AG04449 (cell line): ENCODE measurements at regions not wholly inside any gene's neighbourhood (a gene's known extent, or its start where the extent isn't known, plus 50 kb on each side); places are given as distances from the start of the nearest gene placed in this dataset.

Experiments used
- CTCF ChIA-PET: fragments of 350-600 bp; formaldehyde crosslinking; extraction: SDS; loops from one replicate; lab custom pipeline; 2021; ENCODE audit warnings: antibody characterized with exemption; lab: Yijun Ruan, JAX
- POLR2A ChIA-PET: fragments of 400-600, 350-600 bp; formaldehyde crosslinking; extraction: SDS; loops from one replicate; lab custom pipeline; 2020; ENCODE audit warnings: antibody characterized with exemption, inconsistent platforms; lab: Yijun Ruan, JAX
- DNase-seq: peaks from one replicate; pipeline ENCODE4 v3.0.0-alpha.2; 2010; ENCODE audit warnings: low read depth, low spot score
- H3K4me3 ChIP-seq: 2 replicates; pipeline ENCODE4 v1.5.1; 2011; ENCODE audit warnings: low read depth, mild to moderate bottlenecking, control low read depth, low read length
- TF ChIP-seq, protein P1 (sequence below): IDR thresholded peaks from one replicate; pipeline ENCODE4 v1.5.1; 2011; ENCODE audit warnings: mild to moderate bottlenecking, moderate library complexity, low read length, control low read depth, inconsistent platforms; ENCODE audit not compliant: insufficient read depth; ENCODE audit errors: missing control alignments

DNA sequence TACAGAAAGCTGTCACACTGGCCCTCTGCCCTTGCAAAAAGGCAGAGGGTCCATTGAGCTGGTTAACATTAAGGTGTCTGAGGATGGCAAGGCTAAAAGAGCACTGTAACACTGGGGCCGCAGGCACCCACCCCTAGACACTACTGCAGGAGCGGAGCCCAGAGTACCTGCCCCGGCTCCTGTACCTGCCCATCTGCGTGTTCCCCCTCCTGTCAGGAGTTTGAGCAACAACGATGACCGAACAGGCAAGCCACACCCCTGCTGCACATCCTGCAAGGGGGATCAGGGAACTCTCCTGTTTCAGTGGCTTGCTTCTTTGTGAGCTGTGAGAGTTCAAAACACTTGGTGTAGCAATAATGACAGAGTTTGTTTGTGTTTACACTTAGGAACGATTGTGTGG lies 117.4 kb upstream of the STARD13 start:
- CTCF ChIA-PET = no interaction called here
- no peak for DNase-seq
- no peak overlapping the region for H3K4me3 ChIP-seq
- POLR2A ChIA-PET = no interaction called here
- TF ChIP-seq, protein P1, sequence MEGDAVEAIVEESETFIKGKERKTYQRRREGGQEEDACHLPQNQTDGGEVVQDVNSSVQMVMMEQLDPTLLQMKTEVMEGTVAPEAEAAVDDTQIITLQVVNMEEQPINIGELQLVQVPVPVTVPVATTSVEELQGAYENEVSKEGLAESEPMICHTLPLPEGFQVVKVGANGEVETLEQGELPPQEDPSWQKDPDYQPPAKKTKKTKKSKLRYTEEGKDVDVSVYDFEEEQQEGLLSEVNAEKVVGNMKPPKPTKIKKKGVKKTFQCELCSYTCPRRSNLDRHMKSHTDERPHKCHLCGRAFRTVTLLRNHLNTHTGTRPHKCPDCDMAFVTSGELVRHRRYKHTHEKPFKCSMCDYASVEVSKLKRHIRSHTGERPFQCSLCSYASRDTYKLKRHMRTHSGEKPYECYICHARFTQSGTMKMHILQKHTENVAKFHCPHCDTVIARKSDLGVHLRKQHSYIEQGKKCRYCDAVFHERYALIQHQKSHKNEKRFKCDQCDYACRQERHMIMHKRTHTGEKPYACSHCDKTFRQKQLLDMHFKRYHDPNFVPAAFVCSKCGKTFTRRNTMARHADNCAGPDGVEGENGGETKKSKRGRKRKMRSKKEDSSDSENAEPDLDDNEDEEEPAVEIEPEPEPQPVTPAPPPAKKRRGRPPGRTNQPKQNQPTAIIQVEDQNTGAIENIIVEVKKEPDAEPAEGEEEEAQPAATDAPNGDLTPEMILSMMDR = no peak

DNA sequence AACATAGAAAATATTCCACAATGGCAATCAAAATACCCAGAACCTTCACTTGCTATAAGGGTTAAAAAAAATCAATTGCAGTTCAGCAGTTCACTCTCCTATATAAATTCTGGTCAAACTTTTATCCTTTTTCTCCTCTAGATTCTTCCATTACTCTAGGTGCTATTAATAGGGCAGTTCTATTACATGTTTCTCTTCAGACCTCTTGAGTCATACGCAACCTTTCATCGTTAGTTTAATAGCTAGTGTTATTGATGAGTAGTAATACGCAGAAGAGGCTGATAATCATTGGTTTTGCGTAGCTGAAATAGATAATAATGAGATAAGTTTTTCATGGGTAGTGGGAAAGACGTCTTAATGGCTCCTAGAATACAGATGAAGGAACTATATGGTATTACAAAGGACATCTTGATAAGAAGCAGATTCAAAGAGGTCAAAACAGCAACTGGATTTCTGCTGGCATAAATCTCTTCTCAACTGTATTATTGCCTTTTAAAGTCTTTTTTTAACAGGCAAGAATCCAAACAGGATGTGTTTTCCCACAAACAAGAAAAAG lies 118.3 kb upstream of the STARD13 start:
- no peak overlapping the region for H3K4me3 ChIP-seq
- ChIA-PET POLR2A (no interaction called here), CTCF (no interaction called here)
- no peak for DNase-seq
- TF ChIP-seq, protein P1 = no peak

DNA sequence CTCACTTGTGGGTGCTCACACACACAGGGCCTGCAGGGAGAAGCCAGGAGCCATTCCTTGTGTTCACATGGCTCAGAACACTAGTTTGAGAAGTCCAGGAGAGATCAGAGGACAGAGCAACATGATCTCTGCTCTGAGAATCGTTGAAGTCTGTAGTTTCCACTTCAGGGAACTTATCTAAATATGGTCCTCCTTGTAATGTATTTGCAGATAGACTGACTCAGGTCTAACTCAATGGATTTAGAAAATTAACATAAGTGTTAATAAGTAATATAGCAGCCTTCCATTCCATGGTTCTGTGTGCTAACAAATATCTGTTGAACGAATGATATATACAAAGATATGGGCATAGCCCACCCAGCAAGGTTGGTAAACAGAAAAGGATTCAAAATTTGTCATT lies 119.8 kb upstream of the STARD13 start:
- CTCF ChIA-PET = no interaction called here
- POLR2A ChIA-PET = no interaction called here
- H3K4me3 ChIP-seq = no peak overlapping the region
- DNase-seq = no peak
- TF ChIP-seq, protein P1 = no peak

DNA sequence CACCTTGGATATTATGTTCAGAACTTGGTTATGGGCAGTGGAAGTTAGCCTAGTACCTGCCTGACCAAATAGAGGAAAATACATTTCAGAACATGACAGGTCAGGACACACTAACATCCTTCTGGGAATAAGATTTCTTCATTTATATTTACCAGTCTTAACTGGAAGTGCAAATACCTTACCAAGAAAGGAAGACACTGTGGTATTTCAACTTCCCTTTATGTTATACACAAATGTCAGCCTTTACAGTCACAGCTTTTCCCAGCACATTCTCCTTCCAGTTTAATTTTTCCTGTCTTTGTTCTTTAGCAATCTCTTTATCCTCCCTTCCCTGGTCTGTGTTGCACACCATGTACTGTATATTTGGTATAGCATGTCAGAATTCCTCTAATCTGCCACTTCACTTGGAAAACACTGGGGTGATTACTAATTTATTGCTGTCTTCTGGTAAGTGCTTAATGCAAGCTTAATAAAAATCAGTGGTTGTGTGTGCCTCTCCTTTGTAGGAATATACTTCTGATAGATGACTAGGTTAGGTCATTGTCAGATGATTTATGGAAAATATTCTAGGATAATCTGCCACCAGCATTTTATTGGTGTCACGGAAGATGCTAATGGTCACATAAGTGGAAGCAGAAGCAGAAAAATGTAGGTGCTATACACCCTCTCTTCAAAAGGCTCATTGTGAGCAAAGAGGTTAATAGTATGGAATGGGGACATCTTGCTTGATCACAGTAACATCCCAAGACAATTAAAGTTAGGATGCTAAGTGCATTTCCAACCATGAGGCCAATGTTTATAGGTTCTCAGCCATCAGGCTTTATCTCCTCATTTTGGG lies 124.3 kb upstream of the STARD13 start:
- POLR2A ChIA-PET = no interaction called here
- no peak for DNase-seq
- no peak overlapping the region for H3K4me3 ChIP-seq
- CTCF ChIA-PET = interaction anchor here (1.5 kb wide), 1 partner anchor 12 kb away, joined by 3 read pairs; no protein-coding TSS in a partner anchor
- TF ChIP-seq, protein P1 = no peak

DNA sequence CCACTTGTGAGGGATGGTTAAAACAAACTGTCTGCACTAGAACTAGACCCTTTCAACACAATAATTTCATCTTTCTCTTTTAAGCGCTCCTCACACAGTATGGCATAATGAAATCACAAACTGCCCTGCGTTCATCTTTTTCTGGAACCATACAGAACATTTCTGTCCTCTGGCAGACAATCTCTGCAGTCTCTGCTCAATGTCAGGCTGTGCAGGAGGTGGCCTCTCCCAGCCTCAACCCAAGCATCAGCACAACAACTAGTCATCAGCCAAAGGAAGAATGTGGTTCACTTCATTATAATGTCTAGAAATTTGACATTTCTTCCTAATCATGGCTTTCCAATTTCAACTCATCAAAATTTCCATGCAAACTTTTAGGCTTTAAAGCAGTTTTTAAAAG lies 125.1 kb upstream of the STARD13 start:
- POLR2A ChIA-PET = no interaction called here
- no peak for DNase-seq
- CTCF ChIA-PET = no interaction called here
- H3K4me3 ChIP-seq = no peak overlapping the region
- TF ChIP-seq, protein P1 = no peak

DNA sequence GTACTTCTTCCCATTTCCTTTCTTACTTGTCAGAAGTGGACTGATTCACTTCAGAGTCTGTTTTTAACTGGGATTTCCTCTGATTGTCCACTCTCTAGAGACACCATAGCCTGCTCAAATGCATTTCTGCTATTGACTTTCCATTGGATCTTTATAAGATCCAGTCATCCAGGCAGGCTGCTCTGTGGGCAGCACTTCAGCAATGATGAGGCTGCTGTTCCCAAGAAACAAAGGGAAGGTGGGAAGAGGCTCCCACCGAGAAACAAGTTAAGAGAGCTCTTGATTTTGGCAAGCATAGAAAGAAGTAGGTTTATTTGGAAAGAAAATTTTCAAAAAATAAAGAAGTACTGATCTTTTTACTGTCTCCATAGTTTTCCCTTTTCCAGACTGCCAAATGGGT lies 125.8 kb upstream of the STARD13 start:
- no peak for DNase-seq
- TF ChIP-seq, protein P1 = no peak
- H3K4me3 ChIP-seq = no peak overlapping the region
- ChIA-PET CTCF (no interaction called here), POLR2A (no interaction called here)
